ENCODE measurements at regions not wholly inside any gene's neighbourhood (a gene's known extent, or its start where the extent isn't known, plus 50 kb on each side); places are given as distances from the start of the nearest gene placed in this dataset.
A peak's percentile ranks its signal among the peaks of the same experiment; 100 is the strongest.

GRCh38 chr3:15974647-15975046 is 176.9 kb upstream of the ANKRD28 start:
- no TSS peak for BruUV-seq (replicated peaks)
- CTCF ChIA-PET: interaction anchor here (1.0 to 1.2 kb wide), 3 partner anchors 10 to 24 kb away, joined by 3 read pairs; no protein-coding TSS in a partner anchor
- TF ChIP-seq KDM1A (IDR thresholded peaks at IDR 0.05; ENCODE audit: borderline replicate concordance): no peak
- TF ChIP-seq BACH1 (IDR thresholded peaks at IDR 0.05; ENCODE audit: borderline replicate concordance): no peak
- peak; percentile 0 to 28 (median 23); a peak in 2 of 6 replicates for TF ChIP-seq CTCF (IDR thresholded peaks at IDR 0.05 in 2 of 3, conservative IDR thresholded peaks at IDR 0.05 in 1 of 3; ENCODE audit: control insufficient read depth in 2 of 3, extremely low read depth in 1 of 3, insufficient read depth in 1 of 3, low read depth in 3 of 3, low read length in 3 of 3)
- no peak for TF ChIP-seq ZSCAN29 (IDR thresholded peaks at IDR 0.05)
- TF ChIP-seq HCFC1 (IDR thresholded peaks at IDR 0.05; ENCODE audit: low read length): no peak
- no peak for TF ChIP-seq KAT2A (conservative IDR thresholded peaks at IDR 0.05; ENCODE audit: control insufficient read depth, low read depth, low read length)
- 0 out of 2 replicates have a peak, but pooled peaks have one; percentile 20 for TF ChIP-seq RAD21 (IDR thresholded peaks at IDR 0.05; ENCODE audit: insufficient read depth, low read depth, low read length)
- TF ChIP-seq ELK1 (IDR thresholded peaks at IDR 0.05; ENCODE audit: low read depth, low read length): no peak
- Histone ChIP-seq H3K4me1 (ENCODE audit: control insufficient read depth, insufficient read depth, low read length) (no peaks in the 10 kb centered on the region), H3K9me3 (replicated peaks; ENCODE audit: control insufficient read depth, insufficient read depth, low read length) (no peaks in the 10 kb centered on the region), H4K20me1 (ENCODE audit: control insufficient read depth, insufficient read depth) (no peaks in the 10 kb centered on the region), H3K36me3 (ENCODE audit: control insufficient read depth in 2 of 2, insufficient read depth in 2 of 2, low read length in 1 of 2) (no peaks in the 10 kb centered on the region), H2AFZ (ENCODE audit: control insufficient read depth, low read depth, low read length) (no peak overlapping the region), H3K9ac (ENCODE audit: control insufficient read depth, insufficient read depth, low read length) (no peak overlapping the region), H3K4me2 (ENCODE audit: control insufficient read depth, insufficient read depth) (no peak overlapping the region), H3K79me2 (ENCODE audit: control insufficient read depth, insufficient read depth, low read length) (no peaks in the 10 kb centered on the region), H3K27me3 (replicated peaks in 1 of 2; ENCODE audit: control insufficient read depth in 2 of 2, insufficient read depth in 2 of 2, low read length in 1 of 2) (no peaks in the 10 kb centered on the region), H3K27ac (ENCODE audit: control insufficient read depth, insufficient read depth) (no peak overlapping the region), H3K4me3 (no peak overlapping the region)
- 18% methylated on average over 6 of the region's 6 CpGs for WGBS (ENCODE audit: insufficient coverage, insufficient replicate concordance, low lambda C conversion rate, missing lambda C conversion rate)
- intact Hi-C loops (cut with micrococcal nuclease; ENCODE audit: unreplicated experiment): no loop called here
- SMC1A ChIA-PET (ENCODE audit: uncharacterized antibody, unreplicated experiment): no interaction called here
- POLR2A ChIA-PET: interaction anchor here (0.6 kb wide), 1 partner anchor 14 kb away, joined by 3 read pairs; no protein-coding TSS in a partner anchor
- in situ Hi-C loops (cut with MboI): no loop called here
- ATAC-seq (no peak), DNase-seq (ENCODE audit: low read depth, low spot score) (no peak), FAIRE-seq (no peak)
- RAD21 ChIA-PET (ENCODE audit: unreplicated experiment): no interaction called here

Measured in GM12878 (cell line).